ENCODE measurements at regions not wholly inside any gene's neighbourhood (a gene's known extent, or its start where the extent isn't known, plus 50 kb on each side); places are given as distances from the start of the nearest gene placed in this dataset.

- ATAC-seq (ENCODE audit: poor library complexity) (no peak), DNase-seq (no peak)
- intact Hi-C loops (cut with DNase I) = no loop called here
Observed at GRCh38 chr14:98415766-98416165, 856.2 kb downstream of the BCL11B start.

GRCh38 chr14:98417001-98417400 lies 855.0 kb downstream of the BCL11B start:
- intact Hi-C loops (cut with DNase I) = no loop called here
- DNase-seq = no peak
- ATAC-seq (ENCODE audit: poor library complexity) = no peak

GRCh38 chr14:98428483-98428994 lies 843.5 kb downstream of the BCL11B start:
- no peak for DNase-seq
- intact Hi-C loops (cut with DNase I) = no loop called here
- ATAC-seq (ENCODE audit: poor library complexity) = no peak

- intact Hi-C loops (cut with DNase I) = no loop called here
Observed at GRCh38 chr14:98433436-98433835, 838.6 kb downstream of the BCL11B start.

GRCh38 chr14:98437113-98437512 lies 834.9 kb downstream of the BCL11B start:
- intact Hi-C loops (cut with DNase I) = no loop called here
- DNase-seq (no peak), ATAC-seq (ENCODE audit: poor library complexity) (no peak)

More at GRCh38 chr14:98433436-98433835, 838.6 kb downstream of the BCL11B start:
- ATAC-seq (ENCODE audit: poor library complexity) (no peak), DNase-seq (no peak)

- DNase-seq (no peak), ATAC-seq (ENCODE audit: poor library complexity) (no peak)
- intact Hi-C loops (cut with DNase I) = no loop called here
Observed at GRCh38 chr14:98444077-98444476, 827.9 kb downstream of the BCL11B start.

- intact Hi-C loops (cut with DNase I) = no loop called here
- ATAC-seq (ENCODE audit: poor library complexity) (no peak), DNase-seq (no peak)
Observed at GRCh38 chr14:98445718-98446117, 826.3 kb downstream of the BCL11B start.

GRCh38 chr14:98446508-98446907 lies 825.5 kb downstream of the BCL11B start:
- DNase-seq (no peak), ATAC-seq (ENCODE audit: poor library complexity) (no peak)
- intact Hi-C loops (cut with DNase I) = no loop called here

GRCh38 chr14:98456231-98456630 lies 815.8 kb downstream of the BCL11B start:
- ATAC-seq (ENCODE audit: poor library complexity) = no peak
- intact Hi-C loops (cut with DNase I) = no loop called here

GRCh38 chr14:98458702-98459101 lies 813.3 kb downstream of the BCL11B start:
- no peak for ATAC-seq (ENCODE audit: poor library complexity)
- intact Hi-C loops (cut with DNase I) = no loop called here
- no peak for DNase-seq

More at GRCh38 chr14:98456231-98456630, 815.8 kb downstream of the BCL11B start:
- no peak for DNase-seq

GRCh38 chr14:98462908-98463307 lies 809.1 kb downstream of the BCL11B start:
- DNase-seq (no peak), ATAC-seq (ENCODE audit: poor library complexity) (no peak)
- intact Hi-C loops (cut with DNase I) = no loop called here

GRCh38 chr14:98466807-98467206 lies 805.2 kb downstream of the BCL11B start:
- intact Hi-C loops (cut with DNase I) = no loop called here
- DNase-seq (no peak), ATAC-seq (ENCODE audit: poor library complexity) (no peak)

- ATAC-seq (ENCODE audit: poor library complexity) = no peak
- DNase-seq = no peak
- intact Hi-C loops (cut with DNase I) = no loop called here
Observed at GRCh38 chr14:98470663-98471062, 801.3 kb downstream of the BCL11B start.

- intact Hi-C loops (cut with DNase I) = no loop called here
- ATAC-seq (ENCODE audit: poor library complexity) = no peak
- no peak for DNase-seq
Observed at GRCh38 chr14:98474900-98475299, 797.1 kb downstream of the BCL11B start.

- intact Hi-C loops (cut with DNase I) = no loop called here
- ATAC-seq (ENCODE audit: poor library complexity) = no peak
- DNase-seq = no peak
Observed at GRCh38 chr14:98477935-98478334, 794.1 kb downstream of the BCL11B start.

- intact Hi-C loops (cut with DNase I) = no loop called here
- ATAC-seq (ENCODE audit: poor library complexity) = no peak
- DNase-seq = no peak
Observed at GRCh38 chr14:98489115-98489514, 782.9 kb downstream of the BCL11B start.

GRCh38 chr14:98494582-98494981 lies 777.4 kb downstream of the BCL11B start:
- no peak for DNase-seq
- intact Hi-C loops (cut with DNase I) = no loop called here
- no peak for ATAC-seq (ENCODE audit: poor library complexity)

GRCh38 chr14:98498019-98498885 lies 773.7 kb downstream of the BCL11B start:
- DNase-seq = no peak
- no peak for ATAC-seq (ENCODE audit: poor library complexity)
- intact Hi-C loops (cut with DNase I) = no loop called here

- DNase-seq (no peak), ATAC-seq (ENCODE audit: poor library complexity) (no peak)
- intact Hi-C loops (cut with DNase I) = no loop called here
Observed at GRCh38 chr14:98501335-98501734, 770.7 kb downstream of the BCL11B start.

GRCh38 chr14:98501836-98502235 lies 770.2 kb downstream of the BCL11B start:
- intact Hi-C loops (cut with DNase I) = no loop called here
- ATAC-seq (ENCODE audit: poor library complexity) (no peak), DNase-seq (no peak)
